HepG2 (cell line): ENCODE measurements at regions not wholly inside any gene's neighbourhood (a gene's known extent, or its start where the extent isn't known, plus 50 kb on each side); places are given as distances from the start of the nearest gene placed in this dataset.
A peak's percentile ranks its signal among the peaks of the same experiment; 100 is the strongest.

Source experiments
- CBFB ChIP-seq: sonication (generic); formaldehyde crosslinking; IDR thresholded peaks from 2 replicates; pipeline ENCODE4 v1.4.0; 2020; ENCODE audit warnings: missing genetic modification reagents
- PLRG1 ChIP-seq: fragments of 450-650 bp; conservative IDR thresholded peaks from 2 replicates; pipeline ENCODE4 v1.6.1; 2016
- ZNF24 ChIP-seq: fragments of 450-650 bp; IDR thresholded peaks from 2 replicates; pipeline ENCODE4 v1.6.1; 2017; ENCODE audit warnings: antibody characterized with exemption, mild to moderate bottlenecking
- ZNF326 ChIP-seq: sonication (generic); formaldehyde crosslinking; IDR thresholded peaks from 2 replicates; pipeline ENCODE4 v1.4.0; 2020; ENCODE audit warnings: missing genetic modification reagents, borderline replicate concordance
- ZNF562 ChIP-seq: sonication (generic); formaldehyde crosslinking; IDR thresholded peaks from 2 replicates; pipeline ENCODE4 v1.8.0; 2022; ENCODE audit warnings: missing genetic modification reagents, borderline replicate concordance

- TF ChIP-seq ZNF326 (CRISPR knock-in tag) (no peak), ZNF562 (CRISPR knock-in tag) (no peak), ZNF24 (no peak), PLRG1 (no peak), CBFB (CRISPR knock-in tag) (0 out of 2 replicates have a peak, but pooled peaks have one; percentile 38)
These were observed 451.1 kb downstream of the SOX9 start for GRCh38 chr17:72571813-72572396.
